ENCODE measurements at regions not wholly inside any gene's neighbourhood (a gene's known extent, or its start where the extent isn't known, plus 50 kb on each side); places are given as distances from the start of the nearest gene placed in this dataset.

DNA sequence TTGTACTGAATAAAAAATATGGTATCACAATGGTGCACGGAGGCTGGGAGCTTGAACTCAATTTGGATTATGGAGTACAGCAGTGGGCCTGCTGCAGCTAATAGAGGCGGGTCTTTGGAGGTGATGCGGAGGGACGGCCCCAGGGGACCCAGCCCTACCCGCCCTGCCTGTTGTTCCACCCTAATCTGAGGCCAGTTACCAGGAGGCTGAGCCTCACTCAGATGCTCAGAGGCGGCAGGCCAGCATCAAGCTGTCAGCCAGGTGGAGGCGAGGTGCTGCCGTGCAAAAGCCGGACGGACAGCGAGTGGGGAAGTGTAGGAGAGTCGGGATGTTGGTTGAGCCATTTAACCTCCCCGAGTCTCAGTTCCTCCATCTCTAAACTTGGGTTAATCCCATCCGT, 218.5 kb upstream of the RGMA start:
- Histone ChIP-seq H3K4me1 (replicated peaks in 1 of 2; ENCODE audit: control insufficient read depth in 2 of 2, insufficient read depth in 2 of 2, low read length in 2 of 2) (no peaks in the 10 kb centered on the region), H4K20me1 (replicated peaks; ENCODE audit: control insufficient read depth, insufficient read depth, low read length) (no peaks in the 10 kb centered on the region), H3K9me1 (ENCODE audit: control insufficient read depth, insufficient read depth, low read length) (no peaks in the 10 kb centered on the region), H3K36me3 (ENCODE audit: control insufficient read depth, insufficient read depth, low read length) (no peaks in the 10 kb centered on the region), H3K4me3 (no peak overlapping the region), H3K27ac (ENCODE audit: extremely low read depth, low read depth, low read length) (no peak overlapping the region), H3K9me3 (replicated peaks; ENCODE audit: control insufficient read depth, insufficient read depth, low read depth, low read length) (no peaks in the 10 kb centered on the region), H3K27me3 (ENCODE audit: control insufficient read depth in 2 of 2, insufficient read depth in 2 of 2, low read length in 2 of 2) (peaks cover 14 to 27% of the 10 kb centered on the region in 2 experiments; a peak in 3 of 5 replicates), H3K9ac (ENCODE audit: insufficient read depth in 1 of 2, low read depth in 2 of 2, low read length in 2 of 2) (no peak overlapping the region), H2AFZ (ENCODE audit: low read depth, low read length) (no peak overlapping the region), H3K79me2 (ENCODE audit: control insufficient read depth, insufficient read depth, low read length) (no peaks in the 10 kb centered on the region), H3K4me2 (ENCODE audit: insufficient read depth, low read length) (no peak overlapping the region)
- ChIA-PET POLR2A (no interaction called here), CTCF (ENCODE audit: low intra/inter-chr PET ratio) (no interaction called here)
- intact Hi-C loops (cut with micrococcal nuclease) (no loop called here), in situ Hi-C loops (cut with MboI) (no loop called here)
- ATAC-seq (no peak), DNase-seq (ENCODE audit: extremely low read depth in 1 of 4, low spot score in 3 of 4) (no peak), FAIRE-seq (no peak)
- BruUV-seq (replicated peaks), result no TSS peak
- TF ChIP-seq ZNF561 (CRISPR knock-in tag; conservative IDR thresholded peaks at IDR 0.05) (no peak), MAFG (tag; conservative IDR thresholded peaks at IDR 0.05) (no peak), RUNX1 (IDR thresholded peaks at IDR 0.05; ENCODE audit: low read depth) (no peak), PHF8 (IDR thresholded peaks at IDR 0.05; ENCODE audit: borderline replicate concordance, low read length) (no peak), ZNF445 (CRISPR knock-in tag; IDR thresholded peaks at IDR 0.05; ENCODE audit: low read depth) (no peak), JUND (IDR thresholded peaks at IDR 0.05; ENCODE audit: borderline replicate concordance, low read depth, low read length) (no peak), JUND (tag; IDR thresholded peaks at IDR 0.05; ENCODE audit: borderline replicate concordance, low read depth, low read length) (no peak), TEAD4 (IDR thresholded peaks at IDR 0.05; ENCODE audit: low read length) (no peak), TEAD4 (CRISPR knock-in tag; IDR thresholded peaks at IDR 0.05; ENCODE audit: borderline replicate concordance) (no peak), SMARCB1 (IDR thresholded peaks at IDR 0.05; ENCODE audit: insufficient read length, low read depth) (no peak), FOXA1 (IDR thresholded peaks at IDR 0.05; ENCODE audit: borderline replicate concordance) (no peak), TRIM24 (IDR thresholded peaks at IDR 0.05) (no peak)
- TF ChIP-seq, protein P1, sequence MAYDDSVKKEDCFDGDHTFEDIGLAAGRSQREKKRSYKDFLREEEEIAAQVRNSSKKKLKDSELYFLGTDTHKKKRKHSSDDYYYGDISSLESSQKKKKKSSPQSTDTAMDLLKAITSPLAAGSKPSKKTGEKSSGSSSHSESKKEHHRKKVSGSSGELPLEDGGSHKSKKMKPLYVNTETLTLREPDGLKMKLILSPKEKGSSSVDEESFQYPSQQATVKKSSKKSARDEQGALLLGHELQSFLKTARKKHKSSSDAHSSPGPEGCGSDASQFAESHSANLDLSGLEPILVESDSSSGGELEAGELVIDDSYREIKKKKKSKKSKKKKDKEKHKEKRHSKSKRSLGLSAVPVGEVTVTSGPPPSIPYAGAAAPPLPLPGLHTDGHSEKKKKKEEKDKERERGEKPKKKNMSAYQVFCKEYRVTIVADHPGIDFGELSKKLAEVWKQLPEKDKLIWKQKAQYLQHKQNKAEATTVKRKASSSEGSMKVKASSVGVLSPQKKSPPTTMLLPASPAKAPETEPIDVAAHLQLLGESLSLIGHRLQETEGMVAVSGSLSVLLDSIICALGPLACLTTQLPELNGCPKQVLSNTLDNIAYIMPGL (CRISPR knock-in tag; IDR thresholded peaks at IDR 0.05), result no peak
- TF ChIP-seq, protein P2, sequence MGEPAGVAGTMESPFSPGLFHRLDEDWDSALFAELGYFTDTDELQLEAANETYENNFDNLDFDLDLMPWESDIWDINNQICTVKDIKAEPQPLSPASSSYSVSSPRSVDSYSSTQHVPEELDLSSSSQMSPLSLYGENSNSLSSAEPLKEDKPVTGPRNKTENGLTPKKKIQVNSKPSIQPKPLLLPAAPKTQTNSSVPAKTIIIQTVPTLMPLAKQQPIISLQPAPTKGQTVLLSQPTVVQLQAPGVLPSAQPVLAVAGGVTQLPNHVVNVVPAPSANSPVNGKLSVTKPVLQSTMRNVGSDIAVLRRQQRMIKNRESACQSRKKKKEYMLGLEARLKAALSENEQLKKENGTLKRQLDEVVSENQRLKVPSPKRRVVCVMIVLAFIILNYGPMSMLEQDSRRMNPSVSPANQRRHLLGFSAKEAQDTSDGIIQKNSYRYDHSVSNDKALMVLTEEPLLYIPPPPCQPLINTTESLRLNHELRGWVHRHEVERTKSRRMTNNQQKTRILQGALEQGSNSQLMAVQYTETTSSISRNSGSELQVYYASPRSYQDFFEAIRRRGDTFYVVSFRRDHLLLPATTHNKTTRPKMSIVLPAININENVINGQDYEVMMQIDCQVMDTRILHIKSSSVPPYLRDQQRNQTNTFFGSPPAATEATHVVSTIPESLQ (CRISPR knock-in tag; IDR thresholded peaks at IDR 0.05), result no peak
- TF ChIP-seq, protein P3, sequence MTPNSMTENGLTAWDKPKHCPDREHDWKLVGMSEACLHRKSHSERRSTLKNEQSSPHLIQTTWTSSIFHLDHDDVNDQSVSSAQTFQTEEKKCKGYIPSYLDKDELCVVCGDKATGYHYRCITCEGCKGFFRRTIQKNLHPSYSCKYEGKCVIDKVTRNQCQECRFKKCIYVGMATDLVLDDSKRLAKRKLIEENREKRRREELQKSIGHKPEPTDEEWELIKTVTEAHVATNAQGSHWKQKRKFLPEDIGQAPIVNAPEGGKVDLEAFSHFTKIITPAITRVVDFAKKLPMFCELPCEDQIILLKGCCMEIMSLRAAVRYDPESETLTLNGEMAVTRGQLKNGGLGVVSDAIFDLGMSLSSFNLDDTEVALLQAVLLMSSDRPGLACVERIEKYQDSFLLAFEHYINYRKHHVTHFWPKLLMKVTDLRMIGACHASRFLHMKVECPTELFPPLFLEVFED (CRISPR knock-in tag; conservative IDR thresholded peaks at IDR 0.05), result no peak
- WGBS (ENCODE audit: insufficient coverage, low coverage, missing lambda C conversion rate), result 2% methylated on average over 13 of the region's 14 CpGs

All from K562 (cell line).